ENCODE measurements at regions not wholly inside any gene's neighbourhood (a gene's known extent, or its start where the extent isn't known, plus 50 kb on each side); places are given as distances from the start of the nearest gene placed in this dataset.

DNA sequence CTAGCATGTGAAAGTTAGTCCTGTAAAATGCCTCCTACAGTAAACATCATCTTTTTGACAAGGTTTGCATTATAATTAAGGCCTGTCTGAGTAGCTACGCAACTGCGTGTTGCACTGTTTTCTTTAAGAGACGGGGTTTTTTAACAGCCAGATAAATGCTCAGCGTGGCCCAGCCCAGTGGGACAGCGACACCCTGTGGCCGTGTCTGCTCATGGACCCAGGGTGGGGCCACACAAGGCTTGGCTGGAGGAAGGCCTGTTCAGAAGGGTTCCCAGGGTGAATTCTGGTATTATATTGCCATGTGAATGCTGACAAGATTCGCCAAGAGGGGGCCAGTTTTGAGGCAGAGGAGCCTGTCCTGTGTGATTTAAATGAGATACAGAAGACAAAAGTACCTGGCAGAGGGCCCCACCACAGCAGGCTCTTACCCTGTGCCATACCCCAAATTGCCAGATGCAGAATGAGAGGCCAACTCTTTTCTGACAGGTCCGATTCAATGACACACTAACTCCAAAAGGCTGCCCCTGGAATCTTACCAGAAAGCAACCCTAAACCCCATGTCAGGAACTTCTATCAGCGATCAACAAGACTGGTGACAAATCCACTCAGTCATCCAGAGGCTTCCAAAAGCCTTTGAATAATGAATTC, 65.9 kb upstream of the IRX6 start:
- H3K4me3 Mint-ChIP-seq = no peak overlapping the region
- no peaks in the 10 kb centered on the region for H3K36me3 Mint-ChIP-seq (ENCODE audit: low read depth)
- ChIA-PET CTCF (interaction anchor here (1.0 kb wide), 1 partner anchor 9 kb away, joined by 5 read pairs; no protein-coding TSS in a partner anchor), POLR2A (no interaction called here)
- TF ChIP-seq, protein P1, sequence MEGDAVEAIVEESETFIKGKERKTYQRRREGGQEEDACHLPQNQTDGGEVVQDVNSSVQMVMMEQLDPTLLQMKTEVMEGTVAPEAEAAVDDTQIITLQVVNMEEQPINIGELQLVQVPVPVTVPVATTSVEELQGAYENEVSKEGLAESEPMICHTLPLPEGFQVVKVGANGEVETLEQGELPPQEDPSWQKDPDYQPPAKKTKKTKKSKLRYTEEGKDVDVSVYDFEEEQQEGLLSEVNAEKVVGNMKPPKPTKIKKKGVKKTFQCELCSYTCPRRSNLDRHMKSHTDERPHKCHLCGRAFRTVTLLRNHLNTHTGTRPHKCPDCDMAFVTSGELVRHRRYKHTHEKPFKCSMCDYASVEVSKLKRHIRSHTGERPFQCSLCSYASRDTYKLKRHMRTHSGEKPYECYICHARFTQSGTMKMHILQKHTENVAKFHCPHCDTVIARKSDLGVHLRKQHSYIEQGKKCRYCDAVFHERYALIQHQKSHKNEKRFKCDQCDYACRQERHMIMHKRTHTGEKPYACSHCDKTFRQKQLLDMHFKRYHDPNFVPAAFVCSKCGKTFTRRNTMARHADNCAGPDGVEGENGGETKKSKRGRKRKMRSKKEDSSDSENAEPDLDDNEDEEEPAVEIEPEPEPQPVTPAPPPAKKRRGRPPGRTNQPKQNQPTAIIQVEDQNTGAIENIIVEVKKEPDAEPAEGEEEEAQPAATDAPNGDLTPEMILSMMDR (IDR thresholded peaks at IDR 0.05) = peak; percentile 64
- peaks cover 5% of the 10 kb centered on the region for H3K27me3 Mint-ChIP-seq
- DNase-seq = peak; percentile 70
- H3K27ac Mint-ChIP-seq = no peak overlapping the region
- intact Hi-C loops (cut with micrococcal nuclease) = no loop called here
- ATAC-seq = peak; percentile 37
- no peaks in the 10 kb centered on the region for H3K4me1 Mint-ChIP-seq (ENCODE audit: low read depth)
- H3K9me3 Mint-ChIP-seq = peaks cover 8% of the 10 kb centered on the region

DNA sequence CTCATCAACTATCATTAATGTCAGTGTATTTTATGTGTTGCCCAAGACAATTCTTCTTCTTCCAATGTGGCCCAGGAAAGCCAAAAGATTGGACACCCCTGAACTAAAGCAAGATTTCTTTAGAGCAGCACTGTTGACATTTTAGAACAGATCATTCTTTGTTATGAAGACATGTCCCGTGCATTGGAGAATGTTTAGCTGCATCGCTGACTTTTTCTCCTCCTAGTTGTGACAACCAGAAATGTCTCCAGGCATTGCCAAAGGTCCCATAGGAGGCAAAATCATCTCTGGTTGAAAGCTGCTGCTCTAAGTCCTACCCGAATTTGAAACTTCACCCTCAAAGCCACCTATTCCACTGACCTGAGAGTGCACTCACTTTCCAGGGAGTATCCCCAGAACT, 62.7 kb upstream of the IRX6 start:
- ChIA-PET CTCF (no interaction called here), POLR2A (no interaction called here)
- ATAC-seq (no peak), DNase-seq (no peak)
- H3K4me3 Mint-ChIP-seq = no peak overlapping the region
- H3K9me3 Mint-ChIP-seq = no peaks in the 10 kb centered on the region
- peaks cover 5% of the 10 kb centered on the region for H3K27me3 Mint-ChIP-seq
- no peaks in the 10 kb centered on the region for H3K36me3 Mint-ChIP-seq (ENCODE audit: low read depth)
- intact Hi-C loops (cut with micrococcal nuclease) = no loop called here
- H3K27ac Mint-ChIP-seq = no peak overlapping the region
- TF ChIP-seq, protein P1 (IDR thresholded peaks at IDR 0.05) = no peak
- H3K4me1 Mint-ChIP-seq (ENCODE audit: low read depth) = no peaks in the 10 kb centered on the region

DNA sequence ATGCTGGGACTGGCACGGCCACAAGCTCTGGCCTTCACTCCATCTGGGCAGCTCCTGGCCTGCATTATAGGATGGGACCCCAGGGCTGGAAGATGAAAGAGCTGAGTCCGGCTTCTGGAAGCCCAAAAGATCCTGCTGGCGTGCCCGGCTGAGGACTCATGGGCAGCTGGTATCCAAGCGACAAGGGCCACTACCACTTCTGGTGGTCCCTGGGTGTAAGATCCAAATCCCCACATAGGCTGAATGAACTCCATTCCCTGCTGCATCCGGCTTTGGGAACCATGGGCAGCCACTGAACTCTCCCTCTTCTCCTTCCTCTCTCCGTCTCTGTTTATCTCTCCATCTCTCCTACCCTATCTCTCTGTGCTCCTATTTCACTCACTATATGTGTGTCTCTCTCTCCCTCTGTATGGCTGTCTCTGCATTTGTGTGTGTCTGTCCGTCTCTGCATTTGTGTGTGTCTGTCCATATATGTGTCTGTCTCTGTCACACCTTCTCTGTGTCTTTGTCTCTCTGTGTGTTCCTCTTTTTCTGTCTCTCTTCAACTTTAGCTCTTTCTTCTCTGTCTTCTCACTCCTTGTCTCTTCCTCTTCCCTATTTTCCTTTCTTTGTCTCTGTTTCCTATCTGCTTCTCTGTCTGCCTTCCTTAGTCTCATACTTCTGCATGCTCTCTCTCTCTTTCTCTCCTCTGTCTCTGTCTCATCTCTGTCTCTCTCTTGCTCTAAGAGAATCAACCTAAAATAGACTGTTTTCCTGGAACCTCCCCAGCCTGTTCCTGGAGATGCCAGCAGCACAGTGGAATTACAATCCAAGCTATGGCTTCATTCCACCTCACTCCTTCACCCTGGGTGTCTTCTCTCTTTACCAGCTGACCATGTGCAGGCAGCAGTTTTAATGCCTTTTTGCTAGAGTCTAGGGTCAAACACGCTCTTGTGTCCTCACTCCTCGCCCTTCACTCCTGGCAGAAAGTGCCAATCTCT, 60.4 kb upstream of the IRX6 start:
- Mint-ChIP-seq H3K36me3 (ENCODE audit: low read depth) (no peaks in the 10 kb centered on the region), H3K4me3 (no peak overlapping the region), H3K27ac (no peak overlapping the region), H3K9me3 (no peaks in the 10 kb centered on the region), H3K4me1 (ENCODE audit: low read depth) (no peaks in the 10 kb centered on the region), H3K27me3 (peaks cover 3% of the 10 kb centered on the region)
- DNase-seq = no peak
- CTCF ChIA-PET = no interaction called here
- POLR2A ChIA-PET = no interaction called here
- ATAC-seq = no peak
- TF ChIP-seq, protein P1 (IDR thresholded peaks at IDR 0.05) = no peak
- intact Hi-C loops (cut with micrococcal nuclease) = no loop called here

DNA sequence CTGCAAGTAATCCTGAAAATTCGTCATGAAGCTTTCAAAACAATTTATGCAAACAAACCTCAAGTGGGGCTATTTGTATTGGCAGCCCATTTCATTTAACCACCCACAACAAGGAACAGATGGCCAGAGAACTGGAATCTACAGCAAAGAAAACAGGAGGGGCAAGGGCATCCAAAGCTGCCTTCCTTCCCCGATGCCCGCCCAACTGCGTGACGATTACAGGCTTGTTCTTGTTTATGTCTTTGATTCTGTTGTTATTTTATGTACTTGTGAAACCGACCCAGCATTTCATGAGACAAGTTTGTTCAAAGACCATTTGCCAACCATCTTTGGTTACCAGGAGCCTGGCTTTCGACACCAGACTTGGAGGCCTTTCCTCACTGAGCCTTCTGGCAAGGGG, 59.1 kb upstream of the IRX6 start:
- no peak overlapping the region for H3K4me3 Mint-ChIP-seq
- POLR2A ChIA-PET = no interaction called here
- H3K27ac Mint-ChIP-seq = no peak overlapping the region
- H3K27me3 Mint-ChIP-seq = peaks cover 8% of the 10 kb centered on the region
- no peaks in the 10 kb centered on the region for H3K4me1 Mint-ChIP-seq (ENCODE audit: low read depth)
- TF ChIP-seq, protein P1 (IDR thresholded peaks at IDR 0.05) = no peak
- H3K9me3 Mint-ChIP-seq = no peaks in the 10 kb centered on the region
- H3K36me3 Mint-ChIP-seq (ENCODE audit: low read depth) = no peaks in the 10 kb centered on the region
- ATAC-seq = no peak
- CTCF ChIA-PET = no interaction called here
- no peak for DNase-seq
- intact Hi-C loops (cut with micrococcal nuclease) = no loop called here

DNA sequence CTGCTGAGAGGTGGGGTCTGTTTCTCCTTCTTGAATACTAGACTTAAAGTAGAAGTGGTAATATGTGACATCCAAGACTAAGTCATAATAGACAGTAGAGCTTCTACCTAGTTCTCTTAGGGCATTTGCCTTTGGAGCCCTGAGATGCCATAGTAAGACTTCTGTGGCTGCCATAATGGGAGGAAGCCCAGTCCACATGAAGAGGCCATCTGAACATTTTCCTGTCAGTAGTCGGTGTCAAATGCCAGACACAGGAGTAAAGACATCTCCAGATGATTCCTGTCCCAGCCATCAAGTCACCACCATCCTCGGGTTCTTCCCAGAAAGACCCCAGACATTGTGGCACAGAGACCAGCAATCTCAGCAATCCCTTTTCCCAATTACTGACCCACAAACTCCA, 58.1 kb upstream of the IRX6 start:
- H3K4me3 Mint-ChIP-seq = no peak overlapping the region
- H3K27ac Mint-ChIP-seq = no peak overlapping the region
- H3K27me3 Mint-ChIP-seq = peaks cover 6% of the 10 kb centered on the region
- ChIA-PET POLR2A (no interaction called here), CTCF (no interaction called here)
- no peaks in the 10 kb centered on the region for H3K9me3 Mint-ChIP-seq
- no peaks in the 10 kb centered on the region for H3K4me1 Mint-ChIP-seq (ENCODE audit: low read depth)
- TF ChIP-seq, protein P1 (IDR thresholded peaks at IDR 0.05) = no peak
- no peaks in the 10 kb centered on the region for H3K36me3 Mint-ChIP-seq (ENCODE audit: low read depth)
- DNase-seq (no peak), ATAC-seq (no peak)
- intact Hi-C loops (cut with micrococcal nuclease) = no loop called here

All from activated CD8-positive, alpha-beta T cell treated with anti-CD3 and anti-CD28 coated beads for 36 hours (primary cell).